ENCODE measurements at regions not wholly inside any gene's neighbourhood (a gene's known extent, or its start where the extent isn't known, plus 50 kb on each side); places are given as distances from the start of the nearest gene placed in this dataset.
A peak's percentile ranks its signal among the peaks of the same experiment; 100 is the strongest.

- no peak overlapping the region for H4K5ac ChIP-seq (ENCODE audit: insufficient read length, low read depth, low read length)
- no peak for DNase-seq
- no peak for TF ChIP-seq CTCF (conservative IDR thresholded peaks at IDR 0.05)
- H4K8ac ChIP-seq (replicated peaks; ENCODE audit: insufficient read length, low read depth, low read length): no peak overlapping the region
- no peak overlapping the region for H3K4me2 ChIP-seq (ENCODE audit: insufficient read depth, insufficient read length, low read length)
- H2BK15ac ChIP-seq (ENCODE audit: low read depth, low read length): no peak overlapping the region
- H3K56ac ChIP-seq (ENCODE audit: insufficient read length, low read depth, low read length): no peak overlapping the region
- no peak overlapping the region for H2BK5ac ChIP-seq (ENCODE audit: insufficient read length, low read length)
- H3K4ac ChIP-seq (ENCODE audit: low read depth, low read length): no peak overlapping the region
- H3K9me3 ChIP-seq (ENCODE audit: control insufficient read depth, low read depth, low read length): no peaks in the 10 kb centered on the region
- H2BK12ac ChIP-seq (ENCODE audit: insufficient read length, low read depth, low read length): no peak overlapping the region
- no peaks in the 10 kb centered on the region for H3K79me2 ChIP-seq (ENCODE audit: insufficient read depth, low read length)
- H4K91ac ChIP-seq (ENCODE audit: insufficient read length, low read depth, low read length): no peak overlapping the region
- H3K18ac ChIP-seq (ENCODE audit: insufficient read length, low read depth, low read length): no peak overlapping the region
- no peak overlapping the region for H2AFZ ChIP-seq (ENCODE audit: low read length)
- no peak overlapping the region for H3K23ac ChIP-seq (ENCODE audit: insufficient read length, low read depth, low read length)
- no peak overlapping the region for H3K27ac ChIP-seq (ENCODE audit: insufficient read length, low read depth, low read length)
- no peaks in the 10 kb centered on the region for H3K79me1 ChIP-seq (ENCODE audit: insufficient read depth, low read depth, low read length, poor library complexity, severe bottlenecking)
- H3K4me3 Mint-ChIP-seq: no peak overlapping the region
- no peaks in the 10 kb centered on the region for H3K9me3 Mint-ChIP-seq
- no peaks in the 10 kb centered on the region for H3K27me3 Mint-ChIP-seq (ENCODE audit: low read depth)
- no peak overlapping the region for H3T11ph ChIP-seq (ENCODE audit: low read length)
- peaks cover 0 to 3% of the 10 kb centered on the region in 2 experiments; a peak in 1 of 4 replicates for H3K4me1 Mint-ChIP-seq
- H3K23me2 ChIP-seq (ENCODE audit: insufficient read length, low read depth, low read length, poor library complexity, severe bottlenecking): no peaks in the 10 kb centered on the region
- H3K36me3 Mint-ChIP-seq (ENCODE audit: insufficient read depth in 1 of 3, low read depth in 3 of 3): no peaks in the 10 kb centered on the region
- no peak overlapping the region for H3K9ac ChIP-seq (ENCODE audit: extremely low read depth, insufficient read length, low read length)
- no peaks in the 10 kb centered on the region for H4K20me1 ChIP-seq (ENCODE audit: control insufficient read depth, insufficient read depth, insufficient read length)
- H3K4me1 ChIP-seq (ENCODE audit: insufficient read depth, low read length): no peaks in the 10 kb centered on the region
- H2BK20ac ChIP-seq (ENCODE audit: low read depth, low read length, poor library complexity, severe bottlenecking): no peak overlapping the region
- peak overlapping the region in 1 of 3 experiments; percentile 69; a peak in 2 of 7 replicates for H3K27ac Mint-ChIP-seq
- H2BK120ac ChIP-seq (ENCODE audit: low read depth, low read length, poor library complexity, severe bottlenecking): no peak overlapping the region
- no peaks in the 10 kb centered on the region for H3K27me3 ChIP-seq (ENCODE audit: insufficient read depth, low read length)
- H2AK5ac ChIP-seq (ENCODE audit: insufficient read length, low read length): no peak overlapping the region
- no CpG with 5 or more reads among the region's 4 CpGs for WGBS (ENCODE audit: extremely low coverage, insufficient read length, low lambda C conversion rate)
- H3K14ac ChIP-seq (ENCODE audit: insufficient read depth, low read length): no peak overlapping the region
These were observed 265.8 kb upstream of the CYRIA start for GRCh38 chr2:16931441-16931840.

Measured in H9 (cell line).